Mesodermal cell (in vitro differentiated cells): ENCODE measurements at regions not wholly inside any gene's neighbourhood (a gene's known extent, or its start where the extent isn't known, plus 50 kb on each side); places are given as distances from the start of the nearest gene placed in this dataset.

Source experiments
- H3K27ac ChIP-seq: 2 replicates; pipeline ENCODE4 v1.7.0; 2013; ENCODE audit warnings: mild to moderate bottlenecking, low read depth, low read length, moderate library complexity; ENCODE audit not compliant: severe bottlenecking
- H3K36me3 ChIP-seq: 2 replicates; pipeline ENCODE4 v1.7.1; 2013; ENCODE audit warnings: mild to moderate bottlenecking, low read length, moderate library complexity; ENCODE audit not compliant: control insufficient read depth, insufficient read depth
- H3K4me1 ChIP-seq: one replicate; pipeline ENCODE4 v1.7.1; 2013; ENCODE audit warnings: mild to moderate bottlenecking, low read length; ENCODE audit not compliant: insufficient read depth, control insufficient read depth, poor library complexity, severe bottlenecking
- H3K4me3 ChIP-seq: 2 replicates; pipeline ENCODE4 v1.7.0; 2013; ENCODE audit warnings: low read length, control low read depth, mild to moderate bottlenecking; ENCODE audit not compliant: insufficient read depth, poor library complexity, severe bottlenecking; ENCODE audit errors: extremely low read depth
- H3K9me3 ChIP-seq: 2 replicates; pipeline ENCODE4 v1.7.1; 2013; ENCODE audit warnings: mild to moderate bottlenecking, low read length, moderate library complexity; ENCODE audit not compliant: control insufficient read depth
- WGBS, 2 experiments: methylation state at CpG; one replicate each; pipeline ENCODE4 v1.1.5; 2013; ENCODE audit warnings: missing lambda C conversion rate in 2 of 2; ENCODE audit not compliant: insufficient coverage in 2 of 2; 5-methylcytosine and 5-hydroxymethylcytosine counted together

GRCh38 chr5:93831449-93831848, 90.0 kb upstream of the POU5F2 start:
- no peaks in the 10 kb centered on the region for H3K4me1 ChIP-seq
- no peak overlapping the region for H3K4me3 ChIP-seq
- no peaks in the 10 kb centered on the region for H3K9me3 ChIP-seq
- H3K36me3 ChIP-seq, result no peaks in the 10 kb centered on the region
- no CpG with 5 or more reads among the region's 2 CpGs for WGBS, 2 experiments
- no peak overlapping the region for H3K27ac ChIP-seq

GRCh38 chr5:93830893-93831292, 89.5 kb upstream of the POU5F2 start:
- Histone ChIP-seq H3K27ac (no peak overlapping the region), H3K4me3 (no peak overlapping the region), H3K4me1 (no peaks in the 10 kb centered on the region), H3K36me3 (no peaks in the 10 kb centered on the region), H3K9me3 (no peaks in the 10 kb centered on the region)
- 82 to 90% methylated on average over 3 of the region's 5 CpGs for WGBS, 2 experiments

- WGBS, 2 experiments, result no CpG with 5 or more reads among the region's 1 CpG
- Histone ChIP-seq H3K4me1 (no peaks in the 10 kb centered on the region), H3K4me3 (no peak overlapping the region), H3K27ac (no peak overlapping the region), H3K9me3 (no peaks in the 10 kb centered on the region), H3K36me3 (no peaks in the 10 kb centered on the region)
Observed at GRCh38 chr5:93829346-93829745, 87.9 kb upstream of the POU5F2 start.

GRCh38 chr5:93821891-93822415, 80.6 kb upstream of the POU5F2 start:
- no peaks in the 10 kb centered on the region for H3K9me3 ChIP-seq
- no peaks in the 10 kb centered on the region for H3K4me1 ChIP-seq
- H3K27ac ChIP-seq, result no peak overlapping the region
- H3K36me3 ChIP-seq, result no peaks in the 10 kb centered on the region
- WGBS, 2 experiments, result 50 to 83% methylated on average over 1 of the region's 4 CpGs
- no peak overlapping the region for H3K4me3 ChIP-seq

- Histone ChIP-seq H3K9me3 (no peaks in the 10 kb centered on the region), H3K36me3 (no peaks in the 10 kb centered on the region), H3K4me1 (no peaks in the 10 kb centered on the region), H3K27ac (no peak overlapping the region), H3K4me3 (no peak overlapping the region)
- WGBS, 2 experiments, result no CpG with 5 or more reads among the region's 1 CpG
Observed at GRCh38 chr5:93819668-93820067, 78.3 kb upstream of the POU5F2 start.

- whole genome bisulfite sequencing, 2 experiments, result 89 to 95% methylated on average over 3 to 4 of the region's 4 CpGs
- no peaks in the 10 kb centered on the region for H3K36me3 ChIP-seq
- no peaks in the 10 kb centered on the region for H3K9me3 ChIP-seq
- H3K27ac ChIP-seq, result no peak overlapping the region
- H3K4me1 ChIP-seq, result no peaks in the 10 kb centered on the region
- H3K4me3 ChIP-seq, result no peak overlapping the region
Observed at GRCh38 chr5:93810780-93811179, 69.4 kb upstream of the POU5F2 start.

- Histone ChIP-seq H3K27ac (no peak overlapping the region), H3K9me3 (no peaks in the 10 kb centered on the region), H3K4me3 (no peak overlapping the region), H3K4me1 (no peaks in the 10 kb centered on the region), H3K36me3 (no peaks in the 10 kb centered on the region)
- WGBS, 2 experiments, result no CpG with 5 or more reads among the region's 1 CpG
Observed at GRCh38 chr5:93809430-93809829, 68.0 kb upstream of the POU5F2 start.

GRCh38 chr5:93807846-93808245, 66.4 kb upstream of the POU5F2 start:
- Histone ChIP-seq H3K9me3 (no peaks in the 10 kb centered on the region), H3K36me3 (no peaks in the 10 kb centered on the region), H3K4me1 (no peaks in the 10 kb centered on the region), H3K4me3 (no peak overlapping the region), H3K27ac (no peak overlapping the region)
- 71 to 75% methylated on average over 2 of the region's 6 CpGs for WGBS, 2 experiments

- no peaks in the 10 kb centered on the region for H3K36me3 ChIP-seq
- H3K27ac ChIP-seq, result no peak overlapping the region
- no peak overlapping the region for H3K4me3 ChIP-seq
- H3K9me3 ChIP-seq, result no peaks in the 10 kb centered on the region
- WGBS, 2 experiments, result 86 to 89% methylated on average over 2 of the region's 5 CpGs
- no peaks in the 10 kb centered on the region for H3K4me1 ChIP-seq
Observed at GRCh38 chr5:93805616-93806379, 64.4 kb upstream of the POU5F2 start.

GRCh38 chr5:93800988-93801811, 59.8 kb upstream of the POU5F2 start:
- H3K9me3 ChIP-seq, result no peaks in the 10 kb centered on the region
- no peaks in the 10 kb centered on the region for H3K36me3 ChIP-seq
- H3K4me3 ChIP-seq, result no peak overlapping the region
- H3K27ac ChIP-seq, result no peak overlapping the region
- H3K4me1 ChIP-seq, result no peaks in the 10 kb centered on the region
- 0% methylated on average over 1 of the region's 2 CpGs; no CpG with 5 or more reads in 1 of the 2 experiments for WGBS, 2 experiments

GRCh38 chr5:93794954-93795353, 53.6 kb upstream of the POU5F2 start:
- Histone ChIP-seq H3K4me3 (no peak overlapping the region), H3K9me3 (no peaks in the 10 kb centered on the region), H3K4me1 (no peaks in the 10 kb centered on the region), H3K36me3 (no peaks in the 10 kb centered on the region), H3K27ac (no peak overlapping the region)
- WGBS, 2 experiments, result 86 to 91% methylated on average over 1 to 5 of the region's 5 CpGs
